ENCODE measurements at regions not wholly inside any gene's neighbourhood (a gene's known extent, or its start where the extent isn't known, plus 50 kb on each side); places are given as distances from the start of the nearest gene placed in this dataset.

DNA sequence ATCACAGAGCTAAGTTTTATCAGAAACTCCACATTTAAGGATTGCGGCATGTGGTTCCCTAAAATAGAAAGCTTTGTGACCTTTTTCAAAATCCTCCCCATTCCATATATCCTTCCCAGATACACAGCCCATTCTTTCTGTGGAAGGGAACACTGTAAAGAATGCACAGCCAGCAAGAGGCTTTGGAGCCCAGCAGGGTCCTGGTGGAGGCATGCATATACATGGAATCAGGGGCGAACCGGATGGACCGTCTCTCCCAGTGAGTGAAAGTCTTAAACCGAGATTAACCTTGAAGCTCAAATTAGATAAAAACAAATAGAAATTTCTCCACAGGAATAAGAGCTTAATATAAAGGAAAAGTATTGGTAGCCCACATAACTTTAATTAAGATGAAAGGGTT, 436.2 kb upstream of the MDFIC2 start:
- TF ChIP-seq, protein P1, sequence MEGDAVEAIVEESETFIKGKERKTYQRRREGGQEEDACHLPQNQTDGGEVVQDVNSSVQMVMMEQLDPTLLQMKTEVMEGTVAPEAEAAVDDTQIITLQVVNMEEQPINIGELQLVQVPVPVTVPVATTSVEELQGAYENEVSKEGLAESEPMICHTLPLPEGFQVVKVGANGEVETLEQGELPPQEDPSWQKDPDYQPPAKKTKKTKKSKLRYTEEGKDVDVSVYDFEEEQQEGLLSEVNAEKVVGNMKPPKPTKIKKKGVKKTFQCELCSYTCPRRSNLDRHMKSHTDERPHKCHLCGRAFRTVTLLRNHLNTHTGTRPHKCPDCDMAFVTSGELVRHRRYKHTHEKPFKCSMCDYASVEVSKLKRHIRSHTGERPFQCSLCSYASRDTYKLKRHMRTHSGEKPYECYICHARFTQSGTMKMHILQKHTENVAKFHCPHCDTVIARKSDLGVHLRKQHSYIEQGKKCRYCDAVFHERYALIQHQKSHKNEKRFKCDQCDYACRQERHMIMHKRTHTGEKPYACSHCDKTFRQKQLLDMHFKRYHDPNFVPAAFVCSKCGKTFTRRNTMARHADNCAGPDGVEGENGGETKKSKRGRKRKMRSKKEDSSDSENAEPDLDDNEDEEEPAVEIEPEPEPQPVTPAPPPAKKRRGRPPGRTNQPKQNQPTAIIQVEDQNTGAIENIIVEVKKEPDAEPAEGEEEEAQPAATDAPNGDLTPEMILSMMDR (IDR thresholded peaks at IDR 0.05) = no peak
- TF ChIP-seq POLR2A (IDR thresholded peaks at IDR 0.05) = no peak
- no peak for TF ChIP-seq POLR2AphosphoS5 (IDR thresholded peaks at IDR 0.05)
